Cerebellar cortex (tissue), 1 donor: ENCODE measurements at regions not wholly inside any gene's neighbourhood (a gene's known extent, or its start where the extent isn't known, plus 50 kb on each side); places are given as distances from the start of the nearest gene placed in this dataset.
"Not testable (repeated sequence)": the region's sequence is repeated elsewhere in the genome, so short reads cannot be mapped to it uniquely, and the experiment has no call there.

Experiments used
- DNase-seq: peaks from one replicate; pipeline ENCODE4 v3.0.0-alpha.2; 2015; ENCODE audit warnings: low spot score

GRCh38 chr13:100811928-100812327, 137.3 kb upstream of the TMTC4 start:
- DNase-seq, result no peak

DNA sequence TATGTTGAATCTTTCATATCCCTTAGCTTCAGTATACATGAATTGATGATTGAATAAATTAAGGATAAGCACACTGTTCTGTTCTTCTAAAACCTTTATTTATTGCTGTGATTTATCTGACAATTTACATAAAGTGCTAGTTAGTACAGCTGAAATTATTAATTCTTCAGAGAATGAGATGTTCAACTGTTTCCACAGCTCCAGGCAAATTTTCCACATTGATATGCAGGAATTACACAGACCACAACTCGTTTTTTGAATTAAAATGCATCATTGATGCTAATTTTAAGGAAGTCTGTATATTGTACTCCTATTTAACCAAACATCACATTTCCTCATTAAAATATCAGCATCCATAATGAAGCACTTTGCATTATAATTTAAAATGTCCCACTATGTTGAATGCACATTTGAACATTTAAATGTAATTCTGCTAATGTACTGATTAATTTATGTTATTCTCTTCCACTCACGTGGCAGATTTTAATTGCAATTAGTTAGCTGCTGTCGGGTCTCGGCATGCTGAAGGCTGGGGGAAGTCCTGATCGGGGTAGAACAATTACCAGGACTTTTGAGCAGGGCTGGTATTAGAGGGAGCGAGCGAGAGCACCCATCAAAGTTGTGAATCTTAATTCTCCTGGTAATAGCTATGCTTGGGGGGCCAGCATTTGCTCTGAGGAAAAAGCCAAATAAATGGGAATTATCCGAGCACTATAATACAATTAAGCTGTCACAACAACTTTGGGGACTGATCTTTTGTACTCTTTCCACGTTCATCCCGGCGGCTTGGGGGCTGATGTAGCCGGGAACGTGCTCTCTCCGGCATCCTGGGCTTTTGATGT, 136.7 kb upstream of the TMTC4 start:
- no peak for DNase-seq

DNA sequence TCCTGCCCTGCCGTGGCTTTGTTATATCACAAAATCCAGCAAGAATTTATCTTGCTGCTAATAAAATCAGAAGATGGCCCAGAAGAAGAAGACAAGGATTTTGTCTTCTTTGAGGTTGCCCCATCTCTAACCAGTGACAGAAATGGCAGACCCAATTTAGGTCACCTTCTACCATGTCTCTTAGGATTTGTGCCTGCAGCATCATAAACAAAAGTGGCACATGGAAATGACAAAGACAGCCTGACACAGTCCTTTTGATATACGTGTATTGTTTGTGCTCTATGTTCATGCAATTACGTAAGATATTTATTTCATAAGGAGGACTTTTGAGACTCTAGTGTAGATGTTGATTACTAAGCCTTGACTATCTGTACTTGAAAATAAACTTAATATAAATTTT, 135.9 kb upstream of the TMTC4 start:
- no peak for DNase-seq

DNA sequence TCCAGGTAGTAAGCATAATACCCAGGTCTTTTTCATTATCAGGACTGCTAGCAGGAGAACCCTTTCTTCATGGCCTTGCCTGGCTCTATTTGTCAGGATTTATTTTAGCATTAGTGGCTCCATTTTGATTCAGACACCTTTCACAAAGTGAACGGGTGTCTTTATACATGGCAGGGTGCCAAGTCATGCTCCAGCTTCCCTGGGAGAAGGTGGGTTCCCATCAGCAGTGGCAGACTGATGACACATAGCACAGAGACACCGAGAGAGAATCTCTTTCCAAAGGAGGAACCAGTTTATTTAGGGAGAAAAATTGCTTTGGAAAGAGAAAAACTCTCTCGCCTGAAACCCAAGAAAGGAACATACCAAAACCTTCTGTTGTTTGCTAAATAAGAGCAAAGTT, 135.3 kb upstream of the TMTC4 start:
- DNase-seq, result no peak

DNA sequence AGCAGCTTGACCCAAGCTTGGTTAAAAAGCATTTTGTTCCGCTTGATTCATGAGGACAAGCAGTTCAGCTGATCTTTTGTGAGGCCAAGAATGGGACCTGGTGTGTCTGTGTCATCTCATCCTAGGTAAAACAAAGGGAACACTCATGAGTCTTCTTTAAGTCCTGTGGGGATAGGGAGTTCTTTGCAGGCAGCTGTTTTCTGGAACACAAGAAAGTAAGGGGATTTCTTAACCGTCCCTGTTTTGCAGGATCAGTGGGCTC, 134.5 kb upstream of the TMTC4 start:
- no peak for DNase-seq

DNA sequence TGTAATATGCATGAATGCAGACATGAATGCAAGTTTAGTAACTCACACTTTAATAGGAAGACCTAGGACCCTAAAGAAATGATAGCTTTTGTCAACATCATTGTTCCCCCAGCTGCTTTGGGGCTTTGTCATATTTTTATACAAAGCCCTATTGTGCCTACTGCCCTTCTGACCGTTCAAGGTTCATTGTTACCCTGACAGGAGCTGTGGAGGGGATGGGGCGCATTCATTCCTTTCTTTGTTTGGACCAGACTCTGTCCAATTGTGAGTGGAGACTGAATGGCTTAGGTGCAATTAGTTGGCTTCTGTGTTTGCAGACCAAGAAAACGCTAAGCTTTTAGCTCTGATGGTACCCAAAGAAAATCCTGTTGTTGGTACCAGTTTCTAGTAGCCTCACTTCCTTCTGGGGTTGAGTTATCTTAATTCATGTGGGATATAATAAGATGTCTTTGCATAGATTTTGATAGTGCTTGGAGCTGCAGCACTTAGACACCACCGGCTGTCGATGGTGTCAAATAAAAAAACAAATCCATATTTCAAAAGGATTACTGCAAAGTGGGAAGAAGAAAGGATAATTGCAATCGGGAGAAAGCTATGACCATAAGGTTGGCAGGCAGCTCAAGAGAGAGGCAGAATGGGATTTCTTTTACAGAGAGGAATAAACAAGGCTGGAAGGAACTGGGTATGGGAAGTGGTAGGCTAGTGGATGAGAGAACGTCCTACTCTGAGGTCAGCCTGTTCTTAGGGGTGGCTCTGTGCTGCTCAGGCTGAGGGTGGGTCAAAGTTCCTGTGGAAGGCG, 133.9 kb upstream of the TMTC4 start:
- DNase-seq, result no peak

GRCh38 chr13:100803091-100803490, 128.5 kb upstream of the TMTC4 start:
- no peak for DNase-seq

DNA sequence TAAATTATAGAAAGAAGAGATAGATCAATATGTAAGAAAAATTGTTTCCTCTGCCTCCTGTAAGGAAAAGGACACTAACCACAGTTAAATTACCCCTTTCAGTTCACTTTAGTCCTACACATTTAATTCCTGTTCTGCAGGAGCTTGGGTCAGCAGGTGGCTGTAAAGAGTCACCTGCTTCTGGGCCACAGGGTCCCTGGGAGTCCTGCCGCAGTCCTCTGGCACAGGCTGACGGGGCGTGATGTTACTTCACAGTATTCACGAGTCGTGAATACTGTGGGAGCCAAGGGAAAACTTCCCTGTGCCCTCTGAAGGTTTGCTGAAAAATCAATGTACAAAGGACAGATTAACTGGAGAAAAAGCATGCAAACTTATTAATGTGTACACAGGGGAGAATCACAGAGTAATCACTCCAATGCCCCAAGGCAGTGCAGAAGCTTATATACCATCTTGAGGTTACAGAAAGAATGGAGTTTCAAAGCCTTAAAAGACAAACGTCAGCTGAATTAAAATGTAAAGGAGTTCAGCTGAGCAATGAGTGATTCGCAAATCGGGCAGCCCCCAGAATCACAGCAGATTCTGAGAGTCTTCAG, 125.8 kb upstream of the TMTC4 start:
- DNase-seq, result no peak

- DNase-seq, result no peak
These were observed 124.3 kb upstream of the TMTC4 start for GRCh38 chr13:100798739-100799361.

- DNase-seq, result no peak
These were observed 123.3 kb upstream of the TMTC4 start for GRCh38 chr13:100797921-100798320.

DNA sequence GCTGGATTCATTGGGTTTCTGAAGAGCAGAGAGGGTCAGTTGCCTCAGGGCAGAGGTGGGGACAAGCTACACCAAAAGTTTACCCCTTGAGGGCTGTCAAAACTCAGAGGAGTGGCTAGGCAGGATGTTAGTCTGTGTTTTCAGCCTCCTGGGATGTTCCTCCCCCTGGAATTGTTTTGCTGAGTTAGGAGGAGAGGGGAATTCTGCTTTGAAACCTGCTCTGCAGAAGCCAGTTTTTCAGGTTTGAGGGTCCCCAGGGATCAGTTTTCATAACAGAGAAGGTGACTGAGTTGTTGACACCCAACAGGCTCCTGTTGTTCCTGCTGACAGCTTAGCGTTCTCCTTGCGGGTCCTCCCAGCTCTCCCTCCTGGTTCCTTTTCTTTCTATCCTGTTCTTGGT, 121.9 kb upstream of the TMTC4 start:
- DNase-seq, result no peak

- DNase-seq, result no peak
These were observed 120.0 kb upstream of the TMTC4 start for GRCh38 chr13:100794575-100794974.

DNA sequence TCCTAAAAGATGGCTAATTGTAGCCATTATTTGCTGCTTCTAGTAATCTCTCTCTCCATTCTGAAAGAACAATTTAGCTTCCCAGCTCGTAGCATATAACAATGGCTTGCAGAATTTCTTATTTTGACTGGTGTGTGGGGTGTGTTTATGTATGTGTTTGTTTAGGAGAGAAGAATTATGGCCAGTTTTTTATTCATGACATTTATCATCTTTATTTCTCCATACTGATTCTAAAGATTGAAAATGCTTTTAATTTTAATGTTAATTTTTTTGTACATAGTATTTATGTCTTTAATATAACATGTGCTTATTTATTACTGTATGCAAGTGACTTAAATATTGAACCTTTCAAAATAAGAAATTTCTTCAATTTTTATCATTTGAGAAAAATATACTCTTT, 115.8 kb upstream of the TMTC4 start:
- no peak for DNase-seq

GRCh38 chr13:100789968-100790367, 115.4 kb upstream of the TMTC4 start:
- DNase-seq, result peak; percentile 6

GRCh38 chr13:100789481-100789880, 114.9 kb upstream of the TMTC4 start:
- peak; percentile 5 for DNase-seq

- no peak for DNase-seq
These were observed 114.4 kb upstream of the TMTC4 start for GRCh38 chr13:100789025-100789424.

GRCh38 chr13:100788540-100788939, 113.9 kb upstream of the TMTC4 start:
- DNase-seq, result no peak

DNA sequence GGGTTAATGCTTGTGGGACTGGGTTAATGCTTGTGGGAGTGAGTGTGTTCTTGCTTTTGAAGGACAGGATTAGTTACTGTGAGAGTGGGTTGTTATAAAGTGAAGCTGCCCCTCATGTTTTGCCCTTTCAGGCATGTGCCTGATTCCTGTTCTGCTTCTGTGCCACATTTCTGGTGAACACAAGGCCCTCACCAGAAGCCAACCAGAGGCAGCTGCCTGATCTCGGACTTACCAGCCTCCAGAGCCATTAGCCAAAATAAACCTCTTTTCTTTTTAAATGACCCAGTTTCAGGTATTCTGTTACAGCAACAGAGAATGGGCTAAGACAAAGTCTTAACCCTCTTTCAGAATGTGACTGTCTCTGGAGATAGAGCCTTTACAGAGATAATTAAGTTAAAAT, 113.3 kb upstream of the TMTC4 start:
- DNase-seq, result no peak

GRCh38 chr13:100776686-100777085, 102.1 kb upstream of the TMTC4 start:
- DNase-seq, result not testable (repeated sequence)

DNA sequence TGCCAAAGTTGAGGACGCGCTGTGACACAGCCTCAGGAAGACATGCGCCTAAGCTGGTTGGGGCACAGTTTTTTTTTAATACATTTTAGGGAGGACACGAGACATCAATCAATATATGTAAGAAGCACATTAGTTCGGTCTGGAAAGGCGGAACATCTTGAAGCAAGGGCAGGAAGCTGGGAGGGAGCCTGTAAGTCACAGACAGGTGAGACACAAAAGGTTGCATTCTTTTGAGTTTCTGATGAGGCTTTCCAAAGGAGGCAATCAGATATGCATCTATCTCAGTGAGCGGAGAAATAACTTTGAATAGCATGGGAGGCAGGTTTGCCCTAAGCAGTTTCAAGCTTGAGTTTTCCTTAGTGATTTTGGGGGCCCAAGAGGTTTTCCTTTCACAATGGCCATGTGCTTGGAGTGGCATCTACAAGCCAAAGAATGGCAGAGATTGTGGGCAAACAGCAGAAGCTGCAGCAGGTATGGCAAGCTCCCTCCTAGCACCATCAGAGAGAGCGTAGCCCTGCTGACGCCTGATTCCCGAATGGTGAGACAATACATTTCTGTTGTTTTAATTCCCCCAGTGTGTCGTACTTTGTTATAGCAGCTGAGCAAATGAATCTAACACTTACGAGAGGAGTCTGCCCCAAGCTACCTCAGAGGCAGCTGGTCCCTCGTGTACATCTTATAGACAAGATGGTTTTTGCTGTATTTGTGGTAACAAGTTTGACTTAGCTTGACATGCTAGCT, 99.5 kb upstream of the TMTC4 start:
- DNase-seq, result no peak

GRCh38 chr13:100773429-100773828, 98.8 kb upstream of the TMTC4 start:
- no peak for DNase-seq

DNA sequence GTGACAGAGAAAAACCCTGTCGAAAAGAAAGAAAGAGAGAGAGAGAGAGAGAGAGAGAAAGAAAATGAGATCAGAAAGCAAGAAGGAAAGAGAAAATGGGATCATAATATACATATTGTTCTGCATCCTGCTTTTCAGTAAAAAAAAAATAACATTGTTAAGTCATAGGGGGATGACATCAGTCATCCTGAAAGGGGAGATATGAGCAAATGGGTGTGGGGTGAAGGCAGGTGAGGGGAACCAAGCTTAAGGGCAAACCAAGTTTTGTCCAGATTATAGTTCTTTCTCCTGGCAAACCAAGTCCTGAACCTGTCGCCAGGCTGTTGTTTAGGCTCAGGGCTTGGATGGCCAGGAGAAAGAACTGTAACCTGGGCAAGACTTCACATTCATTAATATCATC, 92.6 kb upstream of the TMTC4 start:
- no peak for DNase-seq
